ENCODE measurements at regions not wholly inside any gene's neighbourhood (a gene's known extent, or its start where the extent isn't known, plus 50 kb on each side); places are given as distances from the start of the nearest gene placed in this dataset.

DNA sequence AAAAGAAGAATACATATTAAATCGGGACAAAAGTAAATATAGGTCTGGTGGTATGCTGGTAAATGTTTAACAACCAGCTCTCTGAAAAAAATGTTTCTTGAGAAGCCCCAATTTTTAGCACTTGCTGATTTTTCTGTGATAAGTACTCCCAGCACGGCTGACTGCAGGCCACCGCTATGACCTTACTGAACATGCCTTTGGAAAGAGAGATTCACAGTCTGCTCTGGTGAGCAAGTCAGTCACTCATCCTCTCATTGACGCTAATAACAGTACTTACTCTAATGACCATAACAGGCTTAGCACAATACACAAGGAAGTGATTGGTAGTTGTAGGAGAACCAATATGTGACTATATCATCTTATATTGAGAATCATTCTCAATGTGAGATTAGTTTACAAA is 98.9 kb upstream of the BLTP1 start:
- intact Hi-C loops (cut with micrococcal nuclease; ENCODE audit: unreplicated experiment), result no loop called here
- Mint-ChIP-seq H3K27ac (ENCODE audit: unreplicated experiment) (no peak overlapping the region), H3K36me3 (ENCODE audit: insufficient read depth, unreplicated experiment) (no peaks in the 10 kb centered on the region), H3K27me3 (ENCODE audit: insufficient read depth, unreplicated experiment) (peaks cover 2% of the 10 kb centered on the region), H3K4me1 (ENCODE audit: low read depth, unreplicated experiment) (no peaks in the 10 kb centered on the region), H3K4me3 (ENCODE audit: unreplicated experiment) (no peak overlapping the region), H3K9me3 (ENCODE audit: unreplicated experiment) (no peaks in the 10 kb centered on the region)
- POLR2A ChIA-PET, result no interaction called here
- TF ChIP-seq, protein P1, sequence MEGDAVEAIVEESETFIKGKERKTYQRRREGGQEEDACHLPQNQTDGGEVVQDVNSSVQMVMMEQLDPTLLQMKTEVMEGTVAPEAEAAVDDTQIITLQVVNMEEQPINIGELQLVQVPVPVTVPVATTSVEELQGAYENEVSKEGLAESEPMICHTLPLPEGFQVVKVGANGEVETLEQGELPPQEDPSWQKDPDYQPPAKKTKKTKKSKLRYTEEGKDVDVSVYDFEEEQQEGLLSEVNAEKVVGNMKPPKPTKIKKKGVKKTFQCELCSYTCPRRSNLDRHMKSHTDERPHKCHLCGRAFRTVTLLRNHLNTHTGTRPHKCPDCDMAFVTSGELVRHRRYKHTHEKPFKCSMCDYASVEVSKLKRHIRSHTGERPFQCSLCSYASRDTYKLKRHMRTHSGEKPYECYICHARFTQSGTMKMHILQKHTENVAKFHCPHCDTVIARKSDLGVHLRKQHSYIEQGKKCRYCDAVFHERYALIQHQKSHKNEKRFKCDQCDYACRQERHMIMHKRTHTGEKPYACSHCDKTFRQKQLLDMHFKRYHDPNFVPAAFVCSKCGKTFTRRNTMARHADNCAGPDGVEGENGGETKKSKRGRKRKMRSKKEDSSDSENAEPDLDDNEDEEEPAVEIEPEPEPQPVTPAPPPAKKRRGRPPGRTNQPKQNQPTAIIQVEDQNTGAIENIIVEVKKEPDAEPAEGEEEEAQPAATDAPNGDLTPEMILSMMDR (IDR thresholded peaks at IDR 0.05; ENCODE audit: insufficient read depth in 1 of 2, low read depth in 1 of 2, low read length in 1 of 2, severe bottlenecking in 1 of 2, unreplicated experiment in 1 of 2), result no peak
- Histone ChIP-seq H3K9me3 (no peaks in the 10 kb centered on the region), H3K4me1 (no peaks in the 10 kb centered on the region), H3K27me3 (replicated peaks; ENCODE audit: control insufficient read depth, insufficient read depth, low read length) (no peaks in the 10 kb centered on the region), H3K36me3 (ENCODE audit: control insufficient read depth, insufficient read depth, low read length) (no peaks in the 10 kb centered on the region), H3K4me3 (ENCODE audit: low read depth, low read length) (no peak overlapping the region)
- CTCF ChIA-PET, result no interaction called here
- no peak for DNase-seq
- no TSS peak for BruUV-seq (replicated peaks)

DNA sequence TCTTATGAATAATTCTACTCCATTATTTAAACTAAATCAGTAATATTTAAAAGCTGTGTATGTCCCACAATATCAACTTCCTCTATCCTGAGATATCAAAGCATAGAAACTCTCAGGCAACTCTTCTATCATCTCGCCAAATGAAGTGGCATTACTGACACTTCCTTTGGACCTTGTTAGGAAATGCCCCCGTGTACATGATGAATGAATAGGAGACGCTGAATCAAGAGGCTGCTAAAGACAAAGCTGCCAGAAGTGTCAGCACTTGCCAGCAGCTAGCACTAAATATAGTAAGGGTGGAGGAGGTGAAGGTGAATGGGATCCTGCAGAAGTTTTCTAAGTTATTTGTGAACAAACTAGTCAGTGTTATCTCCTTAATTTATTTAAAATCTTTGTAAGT is 99.5 kb upstream of the BLTP1 start:
- ChIA-PET CTCF (no interaction called here), POLR2A (no interaction called here)
- no TSS peak for BruUV-seq (replicated peaks)
- Mint-ChIP-seq H3K9me3 (ENCODE audit: unreplicated experiment) (no peaks in the 10 kb centered on the region), H3K36me3 (ENCODE audit: insufficient read depth, unreplicated experiment) (no peaks in the 10 kb centered on the region), H3K27me3 (ENCODE audit: insufficient read depth, unreplicated experiment) (peaks cover 2% of the 10 kb centered on the region), H3K4me3 (ENCODE audit: unreplicated experiment) (no peak overlapping the region), H3K27ac (ENCODE audit: unreplicated experiment) (no peak overlapping the region), H3K4me1 (ENCODE audit: low read depth, unreplicated experiment) (no peaks in the 10 kb centered on the region)
- Histone ChIP-seq H3K27me3 (replicated peaks; ENCODE audit: control insufficient read depth, insufficient read depth, low read length) (no peaks in the 10 kb centered on the region), H3K4me3 (ENCODE audit: low read depth, low read length) (no peak overlapping the region), H3K4me1 (no peaks in the 10 kb centered on the region), H3K36me3 (ENCODE audit: control insufficient read depth, insufficient read depth, low read length) (no peaks in the 10 kb centered on the region), H3K9me3 (no peaks in the 10 kb centered on the region)
- TF ChIP-seq, protein P1 (IDR thresholded peaks at IDR 0.05; ENCODE audit: insufficient read depth in 1 of 2, low read depth in 1 of 2, low read length in 1 of 2, severe bottlenecking in 1 of 2, unreplicated experiment in 1 of 2), result no peak
- no peak for DNase-seq
- intact Hi-C loops (cut with micrococcal nuclease; ENCODE audit: unreplicated experiment), result no loop called here

GRCh38 chr4:122050841-122051240 is 99.0 kb upstream of the TRPC3 start:
- no TSS peak for BruUV-seq (replicated peaks)
- Histone ChIP-seq H3K27me3 (replicated peaks; ENCODE audit: control insufficient read depth, insufficient read depth, low read length) (no peaks in the 10 kb centered on the region), H3K4me1 (no peaks in the 10 kb centered on the region), H3K36me3 (ENCODE audit: control insufficient read depth, insufficient read depth, low read length) (no peaks in the 10 kb centered on the region), H3K9me3 (no peaks in the 10 kb centered on the region), H3K4me3 (ENCODE audit: low read depth, low read length) (no peak overlapping the region)
- Mint-ChIP-seq H3K36me3 (ENCODE audit: insufficient read depth, unreplicated experiment) (no peaks in the 10 kb centered on the region), H3K27me3 (ENCODE audit: insufficient read depth, unreplicated experiment) (peaks cover 2% of the 10 kb centered on the region), H3K27ac (ENCODE audit: unreplicated experiment) (no peak overlapping the region), H3K4me1 (ENCODE audit: low read depth, unreplicated experiment) (no peaks in the 10 kb centered on the region), H3K4me3 (ENCODE audit: unreplicated experiment) (no peak overlapping the region), H3K9me3 (ENCODE audit: unreplicated experiment) (no peaks in the 10 kb centered on the region)
- ChIA-PET CTCF (no interaction called here), POLR2A (no interaction called here)
- TF ChIP-seq, protein P1 (IDR thresholded peaks at IDR 0.05; ENCODE audit: insufficient read depth in 1 of 2, low read depth in 1 of 2, low read length in 1 of 2, severe bottlenecking in 1 of 2, unreplicated experiment in 1 of 2), result no peak
- DNase-seq, result no peak
- intact Hi-C loops (cut with micrococcal nuclease; ENCODE audit: unreplicated experiment), result no loop called here
